ENCODE measurements at regions not wholly inside any gene's neighbourhood (a gene's known extent, or its start where the extent isn't known, plus 50 kb on each side); places are given as distances from the start of the nearest gene placed in this dataset.

DNA sequence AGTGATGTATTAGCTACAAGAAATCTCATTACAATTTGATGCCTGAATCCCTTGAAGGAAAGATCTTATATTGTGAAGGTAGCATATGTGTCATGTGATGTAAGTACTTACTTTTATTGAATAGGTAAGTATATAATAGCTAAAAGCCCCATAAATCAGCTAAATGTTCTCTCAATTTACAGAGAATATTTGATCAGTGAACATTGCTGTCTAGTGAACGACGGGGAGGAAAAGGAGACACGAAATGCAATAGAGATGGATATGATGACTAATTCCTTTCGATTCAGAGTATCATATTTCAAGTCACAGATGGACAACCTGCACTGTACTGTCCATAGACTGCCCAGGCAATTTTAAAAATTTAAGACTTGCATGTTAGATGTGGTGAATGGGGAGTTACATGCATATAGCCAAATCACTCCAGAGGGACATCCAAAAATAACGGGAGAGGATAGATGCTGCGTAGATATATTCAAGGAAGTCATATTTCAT lies 462.1 kb upstream of the CDIN1 start:
- Mint-ChIP-seq H3K9me3 (ENCODE audit: low read depth, unreplicated experiment) (no peaks in the 10 kb centered on the region), H3K27ac (ENCODE audit: unreplicated experiment) (no peak overlapping the region), H3K27me3 (ENCODE audit: unreplicated experiment) (no peaks in the 10 kb centered on the region), H3K4me3 (ENCODE audit: low read depth, unreplicated experiment) (no peak overlapping the region), H3K36me3 (ENCODE audit: insufficient read depth, unreplicated experiment) (no peaks in the 10 kb centered on the region), H3K4me1 (ENCODE audit: low read depth, unreplicated experiment) (no peaks in the 10 kb centered on the region)
- DNase-seq = no peak
- no peak for TF ChIP-seq CTCF (IDR thresholded peaks at IDR 0.05; ENCODE audit: unreplicated experiment)
- BruUV-seq (replicated peaks) = no TSS peak
- CTCF ChIA-PET = no interaction called here
- intact Hi-C loops (cut with micrococcal nuclease; ENCODE audit: unreplicated experiment) = no loop called here

GRCh38 chr15:36126194-36126593 lies 453.2 kb upstream of the CDIN1 start:
- Mint-ChIP-seq H3K36me3 (ENCODE audit: insufficient read depth, unreplicated experiment) (no peaks in the 10 kb centered on the region), H3K9me3 (ENCODE audit: low read depth, unreplicated experiment) (no peaks in the 10 kb centered on the region), H3K27ac (ENCODE audit: unreplicated experiment) (no peak overlapping the region), H3K27me3 (ENCODE audit: unreplicated experiment) (no peaks in the 10 kb centered on the region), H3K4me1 (ENCODE audit: low read depth, unreplicated experiment) (no peaks in the 10 kb centered on the region), H3K4me3 (ENCODE audit: low read depth, unreplicated experiment) (no peak overlapping the region)
- CTCF ChIA-PET = no interaction called here
- intact Hi-C loops (cut with micrococcal nuclease; ENCODE audit: unreplicated experiment) = no loop called here
- no peak for TF ChIP-seq CTCF (IDR thresholded peaks at IDR 0.05; ENCODE audit: unreplicated experiment)
- BruUV-seq (replicated peaks) = no TSS peak
- DNase-seq = no peak

DNA sequence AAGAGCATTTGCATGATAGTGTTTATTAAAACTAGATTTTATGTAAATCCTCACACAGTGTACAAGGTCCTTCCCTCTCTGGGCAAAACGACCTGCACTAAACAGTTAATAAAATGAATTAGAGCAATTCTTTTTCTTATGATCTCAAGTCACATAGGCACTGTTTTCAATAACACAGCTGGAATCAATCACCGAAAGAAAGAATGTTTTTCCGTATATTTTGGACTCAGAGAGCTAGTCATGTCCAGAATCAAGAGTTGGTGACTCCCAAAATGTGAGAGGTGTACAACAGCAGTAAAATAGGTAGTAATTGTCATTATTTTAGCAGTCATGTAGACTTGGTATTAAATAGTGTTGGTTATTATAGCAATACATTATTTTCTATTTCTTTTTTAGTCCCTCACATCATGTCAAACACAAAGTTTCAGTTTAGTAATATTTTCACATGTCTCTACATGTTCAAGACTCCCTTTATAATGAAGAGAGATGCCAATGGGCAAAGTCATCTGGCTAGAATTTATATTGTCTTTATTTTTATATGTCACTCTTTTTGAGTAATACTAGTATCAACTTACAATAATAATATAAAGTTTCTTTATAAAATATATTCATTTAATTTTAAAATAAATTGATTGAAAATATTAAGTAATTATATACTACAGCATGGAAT lies 448.6 kb upstream of the CDIN1 start:
- intact Hi-C loops (cut with micrococcal nuclease; ENCODE audit: unreplicated experiment) = no loop called here
- Mint-ChIP-seq H3K9me3 (ENCODE audit: low read depth, unreplicated experiment) (no peaks in the 10 kb centered on the region), H3K4me1 (ENCODE audit: low read depth, unreplicated experiment) (no peaks in the 10 kb centered on the region), H3K4me3 (ENCODE audit: low read depth, unreplicated experiment) (no peak overlapping the region), H3K27me3 (ENCODE audit: unreplicated experiment) (no peaks in the 10 kb centered on the region), H3K36me3 (ENCODE audit: insufficient read depth, unreplicated experiment) (no peaks in the 10 kb centered on the region), H3K27ac (ENCODE audit: unreplicated experiment) (no peak overlapping the region)
- CTCF ChIA-PET = no interaction called here
- DNase-seq = no peak
- BruUV-seq (replicated peaks) = no TSS peak
- TF ChIP-seq CTCF (IDR thresholded peaks at IDR 0.05; ENCODE audit: unreplicated experiment) = no peak

DNA sequence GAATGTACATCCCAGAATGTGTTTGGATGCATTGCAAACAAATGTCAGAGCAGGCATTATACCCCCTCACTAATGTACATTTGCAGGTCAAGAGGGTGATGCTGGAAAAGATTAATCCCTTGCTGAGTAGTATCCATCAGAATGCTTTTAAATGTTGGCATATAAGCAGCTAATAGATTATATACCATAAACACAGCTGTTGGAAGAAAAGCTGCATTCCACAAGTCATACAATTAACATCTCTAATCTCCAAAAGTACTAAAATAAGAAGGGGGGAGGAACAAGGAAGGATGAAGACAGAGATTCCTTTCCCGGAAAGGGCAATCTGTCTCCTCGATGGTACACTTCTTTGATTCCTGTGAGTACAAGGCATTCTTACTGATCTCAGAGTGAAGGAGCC lies 445.7 kb upstream of the CDIN1 start:
- H3K9me3 Mint-ChIP-seq (ENCODE audit: low read depth, unreplicated experiment) = no peaks in the 10 kb centered on the region
- no TSS peak for BruUV-seq (replicated peaks)
- H3K27ac Mint-ChIP-seq (ENCODE audit: unreplicated experiment) = no peak overlapping the region
- intact Hi-C loops (cut with micrococcal nuclease; ENCODE audit: unreplicated experiment) = no loop called here
- DNase-seq = no peak
- no peaks in the 10 kb centered on the region for H3K36me3 Mint-ChIP-seq (ENCODE audit: insufficient read depth, unreplicated experiment)
- no peak for TF ChIP-seq CTCF (IDR thresholded peaks at IDR 0.05; ENCODE audit: unreplicated experiment)
- H3K4me3 Mint-ChIP-seq (ENCODE audit: low read depth, unreplicated experiment) = no peak overlapping the region
- H3K4me1 Mint-ChIP-seq (ENCODE audit: low read depth, unreplicated experiment) = no peaks in the 10 kb centered on the region
- CTCF ChIA-PET = no interaction called here
- no peaks in the 10 kb centered on the region for H3K27me3 Mint-ChIP-seq (ENCODE audit: unreplicated experiment)

All from Calu3 (cell line).